ENCODE measurements at regions not wholly inside any gene's neighbourhood (a gene's known extent, or its start where the extent isn't known, plus 50 kb on each side); places are given as distances from the start of the nearest gene placed in this dataset.

DNA sequence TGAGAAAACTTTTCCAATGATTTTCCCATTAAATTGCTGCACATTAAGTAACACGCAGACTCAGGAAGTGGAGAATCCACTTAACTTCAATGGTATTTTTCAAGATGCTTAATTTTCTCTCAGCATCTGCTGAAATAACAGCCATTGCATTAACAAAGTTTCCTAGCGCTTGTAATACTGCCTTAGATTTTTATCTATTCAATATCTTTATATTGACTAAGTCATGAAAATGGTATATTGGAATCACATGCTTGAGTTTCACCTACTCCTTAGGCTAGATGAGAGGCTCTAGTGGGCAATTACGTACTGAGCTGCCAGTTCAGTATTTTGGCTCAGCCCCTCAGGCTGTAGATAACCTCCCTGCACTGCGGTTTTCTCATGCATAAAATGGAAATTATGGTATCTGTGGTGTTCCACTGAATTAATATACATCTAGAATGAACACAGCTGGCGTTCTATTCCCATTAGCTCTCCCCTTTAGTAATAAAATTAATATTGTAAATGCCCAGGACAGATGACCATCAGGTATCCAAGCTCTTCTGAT, 112.9 kb downstream of the MTX3 start (continued):
- TF ChIP-seq, protein P1, sequence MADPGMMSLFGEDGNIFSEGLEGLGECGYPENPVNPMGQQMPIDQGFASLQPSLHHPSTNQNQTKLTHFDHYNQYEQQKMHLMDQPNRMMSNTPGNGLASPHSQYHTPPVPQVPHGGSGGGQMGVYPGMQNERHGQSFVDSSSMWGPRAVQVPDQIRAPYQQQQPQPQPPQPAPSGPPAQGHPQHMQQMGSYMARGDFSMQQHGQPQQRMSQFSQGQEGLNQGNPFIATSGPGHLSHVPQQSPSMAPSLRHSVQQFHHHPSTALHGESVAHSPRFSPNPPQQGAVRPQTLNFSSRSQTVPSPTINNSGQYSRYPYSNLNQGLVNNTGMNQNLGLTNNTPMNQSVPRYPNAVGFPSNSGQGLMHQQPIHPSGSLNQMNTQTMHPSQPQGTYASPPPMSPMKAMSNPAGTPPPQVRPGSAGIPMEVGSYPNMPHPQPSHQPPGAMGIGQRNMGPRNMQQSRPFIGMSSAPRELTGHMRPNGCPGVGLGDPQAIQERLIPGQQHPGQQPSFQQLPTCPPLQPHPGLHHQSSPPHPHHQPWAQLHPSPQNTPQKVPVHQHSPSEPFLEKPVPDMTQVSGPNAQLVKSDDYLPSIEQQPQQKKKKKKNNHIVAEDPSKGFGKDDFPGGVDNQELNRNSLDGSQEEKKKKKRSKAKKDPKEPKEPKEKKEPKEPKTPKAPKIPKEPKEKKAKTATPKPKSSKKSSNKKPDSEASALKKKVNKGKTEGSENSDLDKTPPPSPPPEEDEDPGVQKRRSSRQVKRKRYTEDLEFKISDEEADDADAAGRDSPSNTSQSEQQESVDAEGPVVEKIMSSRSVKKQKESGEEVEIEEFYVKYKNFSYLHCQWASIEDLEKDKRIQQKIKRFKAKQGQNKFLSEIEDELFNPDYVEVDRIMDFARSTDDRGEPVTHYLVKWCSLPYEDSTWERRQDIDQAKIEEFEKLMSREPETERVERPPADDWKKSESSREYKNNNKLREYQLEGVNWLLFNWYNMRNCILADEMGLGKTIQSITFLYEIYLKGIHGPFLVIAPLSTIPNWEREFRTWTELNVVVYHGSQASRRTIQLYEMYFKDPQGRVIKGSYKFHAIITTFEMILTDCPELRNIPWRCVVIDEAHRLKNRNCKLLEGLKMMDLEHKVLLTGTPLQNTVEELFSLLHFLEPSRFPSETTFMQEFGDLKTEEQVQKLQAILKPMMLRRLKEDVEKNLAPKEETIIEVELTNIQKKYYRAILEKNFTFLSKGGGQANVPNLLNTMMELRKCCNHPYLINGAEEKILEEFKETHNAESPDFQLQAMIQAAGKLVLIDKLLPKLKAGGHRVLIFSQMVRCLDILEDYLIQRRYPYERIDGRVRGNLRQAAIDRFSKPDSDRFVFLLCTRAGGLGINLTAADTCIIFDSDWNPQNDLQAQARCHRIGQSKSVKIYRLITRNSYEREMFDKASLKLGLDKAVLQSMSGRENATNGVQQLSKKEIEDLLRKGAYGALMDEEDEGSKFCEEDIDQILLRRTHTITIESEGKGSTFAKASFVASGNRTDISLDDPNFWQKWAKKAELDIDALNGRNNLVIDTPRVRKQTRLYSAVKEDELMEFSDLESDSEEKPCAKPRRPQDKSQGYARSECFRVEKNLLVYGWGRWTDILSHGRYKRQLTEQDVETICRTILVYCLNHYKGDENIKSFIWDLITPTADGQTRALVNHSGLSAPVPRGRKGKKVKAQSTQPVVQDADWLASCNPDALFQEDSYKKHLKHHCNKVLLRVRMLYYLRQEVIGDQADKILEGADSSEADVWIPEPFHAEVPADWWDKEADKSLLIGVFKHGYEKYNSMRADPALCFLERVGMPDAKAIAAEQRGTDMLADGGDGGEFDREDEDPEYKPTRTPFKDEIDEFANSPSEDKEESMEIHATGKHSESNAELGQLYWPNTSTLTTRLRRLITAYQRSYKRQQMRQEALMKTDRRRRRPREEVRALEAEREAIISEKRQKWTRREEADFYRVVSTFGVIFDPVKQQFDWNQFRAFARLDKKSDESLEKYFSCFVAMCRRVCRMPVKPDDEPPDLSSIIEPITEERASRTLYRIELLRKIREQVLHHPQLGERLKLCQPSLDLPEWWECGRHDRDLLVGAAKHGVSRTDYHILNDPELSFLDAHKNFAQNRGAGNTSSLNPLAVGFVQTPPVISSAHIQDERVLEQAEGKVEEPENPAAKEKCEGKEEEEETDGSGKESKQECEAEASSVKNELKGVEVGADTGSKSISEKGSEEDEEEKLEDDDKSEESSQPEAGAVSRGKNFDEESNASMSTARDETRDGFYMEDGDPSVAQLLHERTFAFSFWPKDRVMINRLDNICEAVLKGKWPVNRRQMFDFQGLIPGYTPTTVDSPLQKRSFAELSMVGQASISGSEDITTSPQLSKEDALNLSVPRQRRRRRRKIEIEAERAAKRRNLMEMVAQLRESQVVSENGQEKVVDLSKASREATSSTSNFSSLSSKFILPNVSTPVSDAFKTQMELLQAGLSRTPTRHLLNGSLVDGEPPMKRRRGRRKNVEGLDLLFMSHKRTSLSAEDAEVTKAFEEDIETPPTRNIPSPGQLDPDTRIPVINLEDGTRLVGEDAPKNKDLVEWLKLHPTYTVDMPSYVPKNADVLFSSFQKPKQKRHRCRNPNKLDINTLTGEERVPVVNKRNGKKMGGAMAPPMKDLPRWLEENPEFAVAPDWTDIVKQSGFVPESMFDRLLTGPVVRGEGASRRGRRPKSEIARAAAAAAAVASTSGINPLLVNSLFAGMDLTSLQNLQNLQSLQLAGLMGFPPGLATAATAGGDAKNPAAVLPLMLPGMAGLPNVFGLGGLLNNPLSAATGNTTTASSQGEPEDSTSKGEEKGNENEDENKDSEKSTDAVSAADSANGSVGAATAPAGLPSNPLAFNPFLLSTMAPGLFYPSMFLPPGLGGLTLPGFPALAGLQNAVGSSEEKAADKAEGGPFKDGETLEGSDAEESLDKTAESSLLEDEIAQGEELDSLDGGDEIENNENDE (IDR thresholded peaks at IDR 0.05; ENCODE audit: insufficient replicate concordance, low read length) = no peak
- no peak for TF ChIP-seq SIN3A (conservative IDR thresholded peaks at IDR 0.05 in 1 of 2, IDR thresholded peaks at IDR 0.05 in 1 of 2; ENCODE audit: low read depth in 1 of 2, low read length in 2 of 2)
- TF ChIP-seq FOSL1 (IDR thresholded peaks at IDR 0.05; ENCODE audit: insufficient read depth, low read depth, low read length) = no peak
- no peak for TF ChIP-seq EZH2 (IDR thresholded peaks at IDR 0.05; ENCODE audit: low read depth, low read length, severe bottlenecking)
- no peak for TF ChIP-seq RXRA (IDR thresholded peaks at IDR 0.05; ENCODE audit: insufficient read depth, low read depth, low read length)
- no peak for TF ChIP-seq SIX5 (IDR thresholded peaks at IDR 0.05; ENCODE audit: low read depth, low read length)
- no peak for TF ChIP-seq RBBP5 (IDR thresholded peaks at IDR 0.05; ENCODE audit: borderline replicate concordance, low read depth, low read length)
- TF ChIP-seq TEAD4 (IDR thresholded peaks at IDR 0.05; ENCODE audit: low read depth, low read length) = no peak
- TF ChIP-seq KDM5A (IDR thresholded peaks at IDR 0.05; ENCODE audit: low read length) = no peak
- TF ChIP-seq BACH1 (IDR thresholded peaks at IDR 0.05; ENCODE audit: low read length) = no peak
- no peak for TF ChIP-seq SUZ12 (IDR thresholded peaks at IDR 0.05; ENCODE audit: low read length)
- no peak for TF ChIP-seq KDM4A (IDR thresholded peaks at IDR 0.05; ENCODE audit: low read depth, low read length, severe bottlenecking)
